ENCODE measurements at regions not wholly inside any gene's neighbourhood (a gene's known extent, or its start where the extent isn't known, plus 50 kb on each side); places are given as distances from the start of the nearest gene placed in this dataset.
A peak's percentile ranks its signal among the peaks of the same experiment; 100 is the strongest.

- DNase-seq (ENCODE audit: low read depth, low spot score) (no peak), FAIRE-seq (peak; percentile 53)
- Histone ChIP-seq H3K4me3 (replicated peaks in 1 of 3; ENCODE audit: insufficient read depth in 1 of 3, low read depth in 1 of 3, low read length in 3 of 3) (no peak overlapping the region), H3K9ac (replicated peaks; ENCODE audit: extremely low read depth, insufficient read depth, low read length) (no peak overlapping the region), H3K36me3 (ENCODE audit: control insufficient read depth in 2 of 2, extremely low read depth in 1 of 2, insufficient read depth in 2 of 2, low read length in 2 of 2) (no peaks in the 10 kb centered on the region), H3K9me3 (replicated peaks; ENCODE audit: control insufficient read depth, insufficient read depth, low read length) (no peaks in the 10 kb centered on the region), H3K4me2 (ENCODE audit: insufficient read depth, low read length) (no peak overlapping the region), H3K9me1 (replicated peaks; ENCODE audit: control insufficient read depth, extremely low read depth, insufficient read depth, low read length) (no peaks in the 10 kb centered on the region), H3K79me2 (ENCODE audit: control insufficient read depth, insufficient read depth, low read length) (no peaks in the 10 kb centered on the region), H3K27me3 (ENCODE audit: control insufficient read depth in 2 of 2, insufficient read depth in 2 of 2, low read length in 2 of 2) (no peaks in the 10 kb centered on the region), H4K20me1 (replicated peaks; ENCODE audit: control insufficient read depth, extremely low read depth, insufficient read depth, low read length) (no peaks in the 10 kb centered on the region), H2AFZ (ENCODE audit: low read depth, low read length) (no peak overlapping the region), H3K4me1 (ENCODE audit: control insufficient read depth, extremely low read depth, insufficient read depth, low read length) (peaks cover 29% of the 10 kb centered on the region), H3K27ac (ENCODE audit: insufficient read depth, low read depth, low read length) (no peak overlapping the region)
- intact Hi-C loops (cut with micrococcal nuclease), result no loop called here
- ChIA-PET CTCF (interaction anchor here (1.4 to 2.0 kb wide), 4 partner anchors 13 to 114 kb away, joined by 4 to 6 read pairs (median 6); no protein-coding TSS in a partner anchor), POLR2A (no interaction called here)
- no TSS peak for BruUV-seq (replicated peaks)
- dilution Hi-C loops (cut with MboI; ENCODE audit: extremely low pct_ligation_motif_present, low sequenced_read_pairs), result no loop called here
- no peak for TF ChIP-seq FOS (IDR thresholded peaks at IDR 0.05; ENCODE audit: borderline replicate concordance, insufficient read depth, low read length)
- TF ChIP-seq MYC (IDR thresholded peaks at IDR 0.05; ENCODE audit: low read depth, low read length), result no peak
- no peak for TF ChIP-seq MAX (IDR thresholded peaks at IDR 0.05; ENCODE audit: insufficient read depth, insufficient read length)
- TF ChIP-seq EZH2 (IDR thresholded peaks at IDR 0.05; ENCODE audit: borderline replicate concordance, low read depth, low read length, severe bottlenecking), result no peak
- no peak for TF ChIP-seq POLR2A (IDR thresholded peaks at IDR 0.05; ENCODE audit: low read depth, low read length)
- no peak for TF ChIP-seq JUN (IDR thresholded peaks at IDR 0.05; ENCODE audit: borderline replicate concordance, insufficient read depth, insufficient read length, low read depth)
- TF ChIP-seq, protein P1, sequence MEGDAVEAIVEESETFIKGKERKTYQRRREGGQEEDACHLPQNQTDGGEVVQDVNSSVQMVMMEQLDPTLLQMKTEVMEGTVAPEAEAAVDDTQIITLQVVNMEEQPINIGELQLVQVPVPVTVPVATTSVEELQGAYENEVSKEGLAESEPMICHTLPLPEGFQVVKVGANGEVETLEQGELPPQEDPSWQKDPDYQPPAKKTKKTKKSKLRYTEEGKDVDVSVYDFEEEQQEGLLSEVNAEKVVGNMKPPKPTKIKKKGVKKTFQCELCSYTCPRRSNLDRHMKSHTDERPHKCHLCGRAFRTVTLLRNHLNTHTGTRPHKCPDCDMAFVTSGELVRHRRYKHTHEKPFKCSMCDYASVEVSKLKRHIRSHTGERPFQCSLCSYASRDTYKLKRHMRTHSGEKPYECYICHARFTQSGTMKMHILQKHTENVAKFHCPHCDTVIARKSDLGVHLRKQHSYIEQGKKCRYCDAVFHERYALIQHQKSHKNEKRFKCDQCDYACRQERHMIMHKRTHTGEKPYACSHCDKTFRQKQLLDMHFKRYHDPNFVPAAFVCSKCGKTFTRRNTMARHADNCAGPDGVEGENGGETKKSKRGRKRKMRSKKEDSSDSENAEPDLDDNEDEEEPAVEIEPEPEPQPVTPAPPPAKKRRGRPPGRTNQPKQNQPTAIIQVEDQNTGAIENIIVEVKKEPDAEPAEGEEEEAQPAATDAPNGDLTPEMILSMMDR (IDR thresholded peaks at IDR 0.05; ENCODE audit: extremely low read depth in 1 of 2, insufficient read depth in 1 of 2, low read depth in 1 of 2, low read length in 2 of 2), result no peak
- no peak for TF ChIP-seq GATA2 (IDR thresholded peaks at IDR 0.05; ENCODE audit: insufficient read depth, insufficient read length, low read depth, low read length)
- no peak for TF ChIP-seq POLR2AphosphoS5 (IDR thresholded peaks at IDR 0.05; ENCODE audit: insufficient read depth, low read depth, low read length)
Measured at GRCh38 chr2:43088143-43089073, 138.0 kb downstream of the ZFP36L2 start.

Data from endothelial cell of umbilical vein (primary cell).